ENCODE measurements at regions not wholly inside any gene's neighbourhood (a gene's known extent, or its start where the extent isn't known, plus 50 kb on each side); places are given as distances from the start of the nearest gene placed in this dataset.

GRCh38 chr9:95570646-95571045 lies 53.9 kb upstream of the PTCH1 start:
- TF ChIP-seq CTCF (conservative IDR thresholded peaks at IDR 0.05) (no peak), ZFX (IDR thresholded peaks at IDR 0.05) (no peak)

Measured in C4-2B (cell line).